ENCODE measurements at regions not wholly inside any gene's neighbourhood (a gene's known extent, or its start where the extent isn't known, plus 50 kb on each side); places are given as distances from the start of the nearest gene placed in this dataset.

GRCh38 chr7:45982907-45983719, 62.0 kb upstream of the IGFBP3 start:
- H3K27ac ChIP-seq: no peak overlapping the region
- FAIRE-seq (no peak), ATAC-seq (no peak), DNase-seq (no peak)
- H3K4me1 ChIP-seq: peaks cover 0 to 3% (median 0%) of the 10 kb centered on the region in 3 donors
- H3K9me3 ChIP-seq: no peaks in the 10 kb centered on the region
- no peaks in the 10 kb centered on the region for H3K27me3 ChIP-seq
- no peak for TF ChIP-seq CTCF (IDR thresholded peaks at IDR 0.05)
- no peaks in the 10 kb centered on the region for H3K36me3 ChIP-seq
- WGBS, 2 donors: 80 to 82% methylated on average over 11 of the region's 11 CpGs
- intact Hi-C loops (cut with DNase I): no loop called here
- H3K4me3 ChIP-seq: no peak overlapping the region

DNA sequence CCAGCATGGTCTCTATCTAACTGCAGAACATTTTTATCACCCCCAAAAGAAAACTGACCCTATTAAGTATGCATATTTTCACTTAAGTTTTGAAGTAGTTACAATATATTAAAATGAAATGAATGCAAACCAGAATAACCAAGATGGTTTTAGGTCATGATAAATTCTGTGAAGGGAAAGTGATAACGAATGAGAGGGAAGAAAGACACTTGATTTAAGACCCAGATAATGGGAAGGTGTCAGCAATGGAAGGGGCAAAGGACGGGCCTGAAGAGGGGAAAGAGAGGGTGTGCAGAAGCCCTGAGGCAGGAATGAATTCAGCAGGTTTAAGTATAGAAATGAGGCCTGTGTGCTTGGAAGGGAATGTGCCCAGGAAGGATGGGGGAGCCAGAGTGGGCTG, 61.1 kb upstream of the IGFBP3 start:
- no peak for ATAC-seq
- no peaks in the 10 kb centered on the region for H3K36me3 ChIP-seq
- TF ChIP-seq CTCF (IDR thresholded peaks at IDR 0.05): no peak
- no peaks in the 10 kb centered on the region for H3K9me3 ChIP-seq
- H3K4me3 ChIP-seq: no peak overlapping the region
- no peaks in the 10 kb centered on the region for H3K27me3 ChIP-seq
- peaks cover 0 to 3% (median 0%) of the 10 kb centered on the region in 3 donors for H3K4me1 ChIP-seq
- no peak for DNase-seq
- FAIRE-seq: no peak
- WGBS, 2 donors: 69 to 73% methylated on average over 2 of the region's 2 CpGs
- H3K27ac ChIP-seq: no peak overlapping the region
- intact Hi-C loops (cut with DNase I): no loop called here

DNA sequence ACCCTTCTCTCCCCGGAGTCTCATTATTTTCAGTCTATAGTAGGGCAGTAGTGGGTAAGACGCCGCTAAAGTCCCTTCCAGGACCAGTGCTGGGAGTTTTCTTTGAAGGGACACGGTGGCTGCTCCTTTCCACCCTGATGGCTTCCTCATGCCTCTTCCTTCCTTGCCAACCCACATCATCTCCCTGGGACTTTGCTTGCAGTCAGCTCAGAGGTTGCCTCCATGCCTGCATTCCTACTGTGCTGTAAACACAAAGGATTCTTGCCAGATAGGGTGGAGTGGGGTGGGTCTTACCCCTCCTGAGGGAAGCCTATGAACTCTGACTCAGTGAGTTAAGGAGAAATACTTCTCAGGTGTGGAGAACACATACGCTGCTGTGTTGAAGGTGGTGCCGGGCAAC, 59.9 kb upstream of the IGFBP3 start:
- WGBS, 2 donors: 81 to 90% methylated on average over 6 of the region's 6 CpGs
- Histone ChIP-seq H3K9me3 (no peaks in the 10 kb centered on the region), H3K4me3 (no peak overlapping the region), H3K27me3 (no peaks in the 10 kb centered on the region), H3K27ac (no peak overlapping the region), H3K36me3 (no peaks in the 10 kb centered on the region), H3K4me1 (peaks cover 0 to 3% (median 0%) of the 10 kb centered on the region in 3 donors)
- TF ChIP-seq CTCF (IDR thresholded peaks at IDR 0.05): no peak
- intact Hi-C loops (cut with DNase I): no loop called here
- ATAC-seq: no peak
- no peak for FAIRE-seq
- no peak for DNase-seq

DNA sequence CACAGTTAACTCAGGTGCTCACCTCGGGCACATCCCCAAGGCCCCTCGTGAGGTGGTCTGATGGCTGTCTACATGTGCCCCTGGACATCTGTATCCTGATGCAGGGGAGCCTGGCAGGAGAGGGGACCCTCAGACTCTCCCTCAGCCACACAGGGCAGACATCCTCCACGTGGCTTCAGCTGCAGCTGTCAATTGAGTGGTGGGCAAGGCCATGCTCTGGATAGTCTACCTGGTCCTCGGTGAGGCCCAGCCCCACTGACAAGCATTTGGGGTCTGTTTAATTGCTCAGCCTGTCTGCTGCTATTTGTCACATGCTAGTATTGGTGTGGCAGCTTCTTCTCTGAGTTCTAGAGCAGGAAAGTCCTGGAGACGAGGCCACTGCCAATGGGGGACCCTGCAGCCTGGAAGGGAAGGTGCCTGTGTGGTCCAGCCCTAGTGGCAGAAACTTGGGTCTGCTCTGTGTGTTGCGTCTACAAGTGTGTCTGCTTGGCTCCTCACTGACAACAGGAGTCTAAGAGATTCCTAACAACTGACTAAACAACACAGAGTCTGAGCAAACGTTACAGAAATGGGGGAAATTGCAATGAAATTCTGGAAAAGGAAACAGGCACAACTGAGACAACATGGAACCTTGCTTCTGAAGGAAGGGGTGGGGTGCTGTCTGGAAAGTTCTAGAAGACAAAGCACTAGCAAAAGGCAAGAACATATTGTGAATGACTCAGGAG, 59.3 kb upstream of the IGFBP3 start:
- no peak overlapping the region for H3K4me3 ChIP-seq
- DNase-seq (no peak), ATAC-seq (no peak), FAIRE-seq (no peak)
- no peaks in the 10 kb centered on the region for H3K36me3 ChIP-seq
- intact Hi-C loops (cut with DNase I): no loop called here
- no peaks in the 10 kb centered on the region for H3K27me3 ChIP-seq
- peaks cover 0 to 3% (median 0%) of the 10 kb centered on the region in 3 donors for H3K4me1 ChIP-seq
- H3K9me3 ChIP-seq: no peaks in the 10 kb centered on the region
- WGBS, 2 donors: 57 to 69% methylated on average over 7 of the region's 7 CpGs
- H3K27ac ChIP-seq: no peak overlapping the region
- no peak for TF ChIP-seq CTCF (IDR thresholded peaks at IDR 0.05)
